ENCODE measurements at regions not wholly inside any gene's neighbourhood (a gene's known extent, or its start where the extent isn't known, plus 50 kb on each side); places are given as distances from the start of the nearest gene placed in this dataset.
A peak's percentile ranks its signal among the peaks of the same experiment; 100 is the strongest.

DNA sequence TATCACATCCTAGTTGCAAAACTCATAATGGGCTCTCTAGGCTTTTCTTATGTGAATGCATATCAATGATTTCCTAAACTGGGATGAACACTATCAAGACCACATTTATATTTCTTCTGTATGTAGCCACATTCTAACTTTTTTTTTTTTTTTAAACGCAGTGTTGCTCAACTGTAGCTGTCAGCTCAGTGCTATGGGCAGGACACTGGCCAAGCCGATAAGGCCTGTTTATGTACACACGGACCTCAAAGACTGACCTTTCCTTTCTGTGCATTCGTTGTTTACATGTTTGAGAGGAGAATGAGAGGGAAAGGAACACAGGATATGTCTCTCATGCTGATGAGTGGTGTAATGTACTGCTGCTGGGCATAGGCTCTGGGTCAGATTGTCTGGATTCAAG lies 75.1 kb upstream of the B3GAT2 start:
- DNase-seq (ENCODE audit: low read depth) = no peak
- TF ChIP-seq, protein P1, sequence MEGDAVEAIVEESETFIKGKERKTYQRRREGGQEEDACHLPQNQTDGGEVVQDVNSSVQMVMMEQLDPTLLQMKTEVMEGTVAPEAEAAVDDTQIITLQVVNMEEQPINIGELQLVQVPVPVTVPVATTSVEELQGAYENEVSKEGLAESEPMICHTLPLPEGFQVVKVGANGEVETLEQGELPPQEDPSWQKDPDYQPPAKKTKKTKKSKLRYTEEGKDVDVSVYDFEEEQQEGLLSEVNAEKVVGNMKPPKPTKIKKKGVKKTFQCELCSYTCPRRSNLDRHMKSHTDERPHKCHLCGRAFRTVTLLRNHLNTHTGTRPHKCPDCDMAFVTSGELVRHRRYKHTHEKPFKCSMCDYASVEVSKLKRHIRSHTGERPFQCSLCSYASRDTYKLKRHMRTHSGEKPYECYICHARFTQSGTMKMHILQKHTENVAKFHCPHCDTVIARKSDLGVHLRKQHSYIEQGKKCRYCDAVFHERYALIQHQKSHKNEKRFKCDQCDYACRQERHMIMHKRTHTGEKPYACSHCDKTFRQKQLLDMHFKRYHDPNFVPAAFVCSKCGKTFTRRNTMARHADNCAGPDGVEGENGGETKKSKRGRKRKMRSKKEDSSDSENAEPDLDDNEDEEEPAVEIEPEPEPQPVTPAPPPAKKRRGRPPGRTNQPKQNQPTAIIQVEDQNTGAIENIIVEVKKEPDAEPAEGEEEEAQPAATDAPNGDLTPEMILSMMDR (IDR thresholded peaks at IDR 0.05; ENCODE audit: low read depth, low read length, missing control alignments) = no peak
- in situ Hi-C loops (cut with HindIII; ENCODE audit: low sequenced_read_pairs) = no loop called here
- no peak overlapping the region for H3K4me3 ChIP-seq (ENCODE audit: low read depth, low read length)

GRCh38 chr6:71033171-71033570 lies 76.3 kb upstream of the B3GAT2 start:
- in situ Hi-C loops (cut with HindIII; ENCODE audit: low sequenced_read_pairs) = no loop called here
- DNase-seq (ENCODE audit: low read depth) = no peak
- no peak overlapping the region for H3K4me3 ChIP-seq (ENCODE audit: low read depth, low read length)
- TF ChIP-seq, protein P1 (IDR thresholded peaks at IDR 0.05; ENCODE audit: low read depth, low read length, missing control alignments) = no peak

- in situ Hi-C loops (cut with HindIII; ENCODE audit: low sequenced_read_pairs) = no loop called here
- no peak for DNase-seq (ENCODE audit: low read depth)
- H3K4me3 ChIP-seq (ENCODE audit: low read depth, low read length) = no peak overlapping the region
- TF ChIP-seq, protein P1 (IDR thresholded peaks at IDR 0.05; ENCODE audit: low read depth, low read length, missing control alignments) = no peak
Measured at GRCh38 chr6:71033890-71034289, 77.0 kb upstream of the B3GAT2 start.

- in situ Hi-C loops (cut with HindIII; ENCODE audit: low sequenced_read_pairs) = no loop called here
- H3K4me3 ChIP-seq (ENCODE audit: low read depth, low read length) = no peak overlapping the region
- no peak for DNase-seq (ENCODE audit: low read depth)
- TF ChIP-seq, protein P1 (IDR thresholded peaks at IDR 0.05; ENCODE audit: low read depth, low read length, missing control alignments) = no peak
Measured at GRCh38 chr6:71034563-71035345, 77.9 kb upstream of the B3GAT2 start.

- DNase-seq (ENCODE audit: low read depth) = peak; percentile 9
- TF ChIP-seq, protein P1 (IDR thresholded peaks at IDR 0.05; ENCODE audit: low read depth, low read length, missing control alignments) = no peak
- in situ Hi-C loops (cut with HindIII; ENCODE audit: low sequenced_read_pairs) = no loop called here
- H3K4me3 ChIP-seq (ENCODE audit: low read depth, low read length) = no peak overlapping the region
Measured at GRCh38 chr6:71035871-71036270, 79.0 kb upstream of the B3GAT2 start.

DNA sequence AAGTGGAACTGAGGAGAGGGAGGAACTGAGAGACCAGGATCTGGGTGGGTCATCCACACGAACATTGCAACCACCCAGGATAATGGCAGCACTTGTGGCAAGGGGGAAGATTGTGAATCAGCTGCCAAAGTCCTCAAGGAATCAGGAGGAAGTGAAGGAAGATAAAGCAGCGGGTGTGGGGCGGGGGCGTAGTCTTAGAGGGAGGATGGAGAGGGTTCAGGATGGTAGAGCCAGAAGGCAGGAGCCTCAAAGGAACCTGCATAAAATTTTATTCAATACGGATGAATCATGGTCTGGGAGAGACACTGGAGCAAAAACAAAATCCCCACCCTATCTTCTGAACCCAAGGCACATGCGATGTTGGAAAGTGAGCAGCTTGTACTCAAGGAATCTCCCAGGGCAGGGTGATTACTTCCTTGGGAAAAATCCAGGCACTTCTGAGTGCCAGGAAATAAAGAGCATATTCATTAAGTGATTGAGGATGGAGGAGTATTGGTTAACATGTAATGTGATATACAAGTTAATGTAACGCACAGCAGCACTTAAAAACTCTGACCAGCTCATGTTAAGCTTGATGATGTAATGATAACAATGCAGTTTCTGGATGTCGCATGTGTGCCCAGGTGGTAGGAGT lies 82.0 kb upstream of the B3GAT2 start:
- DNase-seq (ENCODE audit: low read depth) = no peak
- in situ Hi-C loops (cut with HindIII; ENCODE audit: low sequenced_read_pairs) = no loop called here
- TF ChIP-seq, protein P1 (IDR thresholded peaks at IDR 0.05; ENCODE audit: low read depth, low read length, missing control alignments) = no peak
- H3K4me3 ChIP-seq (ENCODE audit: low read depth, low read length) = no peak overlapping the region

All from astrocyte of the cerebellum (primary cell).